Motor neuron (in vitro differentiated cells): ENCODE measurements at regions not wholly inside any gene's neighbourhood (a gene's known extent, or its start where the extent isn't known, plus 50 kb on each side); places are given as distances from the start of the nearest gene placed in this dataset.
A peak's percentile ranks its signal among the peaks of the same experiment; 100 is the strongest.
"Not testable (repeated sequence)": the region's sequence is repeated elsewhere in the genome, so short reads cannot be mapped to it uniquely, and the experiment has no call there.

ENCODE experiments used
- ATAC-seq, 8 experiments: fragments of 200-7000 bp; cut with Tn5 transposase; replicated peaks in 6 of 8; 2 replicates each; pipeline ENCODE4 v1.8.0; 2021; ENCODE audit warnings: mild to moderate bottlenecking in 8 of 8, moderate library complexity in 8 of 8
- H3K27ac ChIP-seq, 2 donors: fragments of 250-450 bp; sonication (Bioruptor Pico); 2 replicates each; pipeline ENCODE4 v1.9.0; 2021; ENCODE audit warnings: antibody characterized with exemption in 2 of 2, mild to moderate bottlenecking in 2 of 2, moderate library complexity in 1 of 2
- H3K4me1 ChIP-seq, 2 donors: fragments of 250-450 bp; sonication (Bioruptor Pico); replicated peaks in 1 of 2; 2 replicates each; pipeline ENCODE4 v1.6.1; 2021; ENCODE audit warnings: antibody characterized with exemption in 2 of 2, mild to moderate bottlenecking in 2 of 2, moderate library complexity in 1 of 2
- H3K4me3 ChIP-seq, 5 donors: fragments of 250-450 bp; sonication (Bioruptor Pico); 2 replicates each; pipeline ENCODE4 v1.9.0; 2021; ENCODE audit warnings: antibody characterized with exemption in 5 of 5, mild to moderate bottlenecking in 5 of 5, moderate library complexity in 4 of 5
- WGBS, 10 experiments: fragments of 450-650 bp; shearing (Covaris generic); methylation state at CpG; one replicate each; pipeline ENCODE4 v1.0.0; 2022; 5-methylcytosine and 5-hydroxymethylcytosine counted together
- in situ Hi-C, 9 experiments: fragments of 400-800 bp; cut with MboI; loops; one replicate each; pipeline ENCODE4 v1.15.0; 2021; ENCODE audit warnings: low sequenced_read_pairs in 9 of 9, low pct_unique_long_range_greater_than_20kb in 2 of 9; ENCODE audit not compliant: unreplicated experiment in 9 of 9

DNA sequence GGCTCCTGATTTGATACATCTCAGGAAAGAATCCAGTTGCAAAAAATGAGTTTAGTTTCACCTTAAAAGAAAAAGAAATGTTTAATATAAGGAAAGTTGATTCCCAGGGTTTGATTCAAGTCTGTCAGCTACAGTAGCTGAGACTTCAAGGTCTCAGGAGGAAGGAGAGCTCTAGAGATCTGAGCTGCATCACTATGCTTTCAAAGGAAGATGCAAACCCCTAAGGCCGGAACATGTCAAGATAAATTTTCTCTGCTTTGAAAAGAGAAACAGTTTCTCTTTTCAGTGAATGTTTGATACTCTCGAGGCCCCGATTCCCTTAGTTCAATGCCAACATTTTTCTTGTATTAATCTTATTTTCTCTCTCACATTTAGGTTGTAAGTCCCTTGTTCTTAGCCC, 128.6 kb downstream of the RGPD3 start:
- no peak for ATAC-seq
- in situ Hi-C loops = no loop called here
- Histone ChIP-seq H3K4me1 (peaks cover 0 to 13% of the 10 kb centered on the region in 2 donors), H3K4me3 (no peak overlapping the region), H3K27ac (no peak overlapping the region)
- WGBS, 10 experiments = 7 to 96% (median 65%) methylated on average over 2 to 3 of the region's 3 CpGs; no CpG with 5 or more reads in 1 of the 10 experiments

DNA sequence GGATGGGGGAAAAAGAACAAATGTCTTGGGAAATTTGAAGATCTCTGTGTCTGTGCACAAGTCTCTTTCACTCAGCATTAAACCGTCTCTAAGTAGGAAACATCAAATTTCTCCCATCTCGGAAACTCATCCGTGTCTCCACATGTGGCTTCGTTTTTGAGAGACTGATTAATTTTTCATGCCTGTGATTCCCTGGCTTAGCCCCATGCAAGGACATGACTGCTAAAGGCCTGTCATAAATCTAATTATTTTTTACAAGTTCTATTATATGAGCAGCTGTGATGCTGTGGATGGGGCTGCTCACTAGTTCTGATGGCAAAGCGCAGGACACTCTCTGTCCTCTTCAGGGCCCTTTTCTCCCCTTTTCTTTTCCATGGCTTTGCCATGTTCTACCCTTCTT, 129.1 kb downstream of the RGPD3 start:
- 27 to 100% (median 80%) methylated on average over 1 to 5 of the region's 5 CpGs; no CpG with 5 or more reads in 2 of the 10 experiments for WGBS, 10 experiments
- Histone ChIP-seq H3K27ac (no peak overlapping the region), H3K4me3 (no peak overlapping the region), H3K4me1 (peaks cover 0 to 13% of the 10 kb centered on the region in 2 donors)
- in situ Hi-C loops = no loop called here
- ATAC-seq = peak in 2 of 8 experiments; percentile 23 to 39

GRCh38 chr2:106338043-106338442, 130.2 kb downstream of the RGPD3 start:
- in situ Hi-C loops = no loop called here
- peak in 1 of 8 experiments; percentile 44 for ATAC-seq
- H3K27ac ChIP-seq = no peak overlapping the region
- 49 to 100% (median 98%) methylated on average over 2 to 5 of the region's 5 CpGs; no CpG with 5 or more reads in 5 of the 10 experiments for WGBS, 10 experiments
- peaks cover 0 to 13% of the 10 kb centered on the region in 2 donors for H3K4me1 ChIP-seq
- no peak overlapping the region for H3K4me3 ChIP-seq

- no peak overlapping the region for H3K27ac ChIP-seq
- WGBS, 10 experiments = 14 to 100% (median 78%) methylated on average over 1 to 2 of the region's 2 CpGs
- in situ Hi-C loops = no loop called here
- ATAC-seq = peak in 5 of 8 experiments; percentile 43 to 90 (median 74)
- no peak overlapping the region for H3K4me3 ChIP-seq
- H3K4me1 ChIP-seq = peaks cover 0 to 13% of the 10 kb centered on the region in 2 donors
Observed at GRCh38 chr2:106336737-106337136, 131.5 kb downstream of the RGPD3 start.

- in situ Hi-C loops = no loop called here
- Histone ChIP-seq H3K27ac (no peak overlapping the region), H3K4me3 (no peak overlapping the region), H3K4me1 (peaks cover 0 to 13% of the 10 kb centered on the region in 2 donors)
- ATAC-seq = no peak
- WGBS, 10 experiments = 64 to 100% (median 83%) methylated on average over 1 to 4 of the region's 4 CpGs
Observed at GRCh38 chr2:106336108-106336507, 132.1 kb downstream of the RGPD3 start.

GRCh38 chr2:106334802-106335201, 133.4 kb downstream of the RGPD3 start:
- WGBS, 10 experiments = 13 to 100% (median 78%) methylated on average over 2 to 4 of the region's 4 CpGs
- peak in 2 of 8 experiments; percentile 13 to 45 for ATAC-seq
- Histone ChIP-seq H3K4me3 (no peak overlapping the region), H3K4me1 (peaks cover 0 to 11% of the 10 kb centered on the region in 2 donors), H3K27ac (no peak overlapping the region)
- in situ Hi-C loops = no loop called here

DNA sequence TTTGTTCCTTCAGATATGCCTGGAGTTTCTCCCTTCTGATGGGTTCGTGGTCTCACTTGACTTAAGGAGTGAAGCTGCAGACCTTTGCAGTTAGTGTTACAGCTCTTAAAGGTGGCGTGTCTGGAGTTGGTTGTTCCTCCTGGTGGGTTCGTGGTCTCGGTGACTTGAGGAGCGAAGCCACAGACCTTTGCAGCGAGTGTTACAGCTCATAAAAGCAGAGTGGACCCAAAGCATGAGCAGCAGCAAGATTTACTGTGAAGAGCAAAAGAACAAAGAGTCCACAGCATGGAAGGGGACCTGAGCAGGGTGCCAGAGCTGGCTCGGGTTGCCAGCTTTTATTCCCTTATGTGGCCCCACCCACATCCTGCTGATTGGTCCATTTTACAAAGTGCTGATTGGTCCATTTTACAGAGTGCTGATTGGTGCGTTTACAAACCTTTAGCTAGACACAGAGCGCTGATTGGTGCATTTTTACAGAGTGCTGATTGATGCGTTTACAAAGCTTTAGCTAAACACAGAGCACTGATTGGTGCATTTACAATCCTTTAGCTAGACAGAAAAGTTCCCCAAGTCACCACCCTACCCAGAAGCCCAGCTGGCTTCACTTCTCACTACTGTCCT, 134.8 kb downstream of the RGPD3 start:
- H3K4me1 ChIP-seq, H3K27ac ChIP-seq, in situ Hi-C loops, ATAC-seq, H3K4me3 ChIP-seq: not testable (repeated sequence)
- WGBS, 10 experiments = 60 to 100% (median 87%) methylated on average over 1 to 8 of the region's 10 CpGs; no CpG with 5 or more reads in 1 of the 10 experiments

DNA sequence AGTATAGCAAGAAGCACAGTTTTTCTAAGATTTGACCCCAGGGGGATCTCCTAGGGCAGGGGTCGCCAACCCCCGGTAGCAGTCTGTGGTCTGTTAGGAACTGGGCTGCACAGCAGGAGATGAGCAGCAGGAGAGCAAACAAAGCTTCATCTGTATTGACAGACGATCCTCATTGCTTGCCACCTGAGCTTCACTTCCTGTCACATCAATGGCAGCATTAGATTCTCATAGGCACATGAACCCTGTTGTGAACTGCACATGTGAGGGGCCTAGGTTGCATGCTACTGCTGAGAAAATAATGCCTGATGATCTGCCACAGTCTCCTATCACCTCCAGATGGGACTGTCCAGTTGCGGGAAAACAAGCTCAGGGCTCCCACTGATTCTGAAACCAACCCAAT, 136.2 kb downstream of the RGPD3 start:
- Histone ChIP-seq H3K4me1 (no peaks in the 10 kb centered on the region), H3K4me3 (no peak overlapping the region), H3K27ac (no peak overlapping the region)
- 57 to 100% (median 73%) methylated on average over 1 to 4 of the region's 4 CpGs; no CpG with 5 or more reads in 4 of the 10 experiments for WGBS, 10 experiments
- in situ Hi-C loops = no loop called here
- ATAC-seq = no peak

DNA sequence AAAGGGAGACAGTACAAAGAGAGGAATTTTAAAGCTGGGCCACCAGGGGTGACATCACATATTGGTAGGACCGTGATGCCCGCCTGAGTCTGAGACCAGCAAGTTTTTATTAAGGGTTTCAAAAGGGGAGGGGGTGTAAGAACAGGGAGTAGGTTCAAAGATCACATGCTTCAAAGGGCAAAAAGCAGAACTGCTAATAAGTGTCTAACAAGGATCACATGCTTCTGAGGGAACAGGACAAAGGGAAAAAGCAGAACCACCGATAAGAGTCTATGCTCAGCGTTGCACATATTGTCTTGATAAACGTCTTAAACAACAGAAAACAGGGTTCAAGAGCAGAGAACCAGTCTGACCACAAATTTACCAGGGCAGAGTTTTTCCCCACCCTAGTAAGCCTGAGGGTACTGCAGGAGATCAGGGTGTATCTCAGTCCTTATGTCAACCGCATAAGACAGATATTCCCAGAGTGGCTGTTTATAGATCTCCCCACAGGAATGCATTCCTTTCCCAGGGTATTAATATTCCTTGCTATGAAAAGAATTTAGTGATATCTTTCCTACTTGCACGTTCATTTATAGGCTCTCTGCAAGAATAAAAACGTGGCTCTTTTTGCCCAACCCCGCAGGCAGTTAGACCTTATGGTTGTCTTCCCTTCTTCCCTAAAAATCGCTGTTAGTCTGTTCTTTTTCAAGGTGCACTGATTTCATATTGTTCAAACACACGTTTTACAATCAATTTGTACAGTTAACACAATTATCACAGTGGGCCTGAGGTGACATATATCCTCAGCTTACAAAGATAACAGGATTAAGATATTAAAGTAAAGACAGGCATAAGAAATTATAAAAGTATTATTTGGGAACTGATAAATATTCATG, 136.5 kb upstream of the UXS1 start:
- 13 to 91% (median 71%) methylated on average over 2 to 11 of the region's 11 CpGs for WGBS, 10 experiments
- H3K27ac ChIP-seq, in situ Hi-C loops, ATAC-seq, H3K4me3 ChIP-seq, H3K4me1 ChIP-seq: not testable (repeated sequence)

- Histone ChIP-seq H3K27ac (no peak overlapping the region), H3K4me1 (no peaks in the 10 kb centered on the region), H3K4me3 (no peak overlapping the region)
- WGBS, 10 experiments = 73 to 92% (median 83%) methylated on average over 1 to 10 of the region's 10 CpGs
- in situ Hi-C loops = no loop called here
- no peak for ATAC-seq
Observed at GRCh38 chr2:106323337-106324013, 129.4 kb upstream of the UXS1 start.

DNA sequence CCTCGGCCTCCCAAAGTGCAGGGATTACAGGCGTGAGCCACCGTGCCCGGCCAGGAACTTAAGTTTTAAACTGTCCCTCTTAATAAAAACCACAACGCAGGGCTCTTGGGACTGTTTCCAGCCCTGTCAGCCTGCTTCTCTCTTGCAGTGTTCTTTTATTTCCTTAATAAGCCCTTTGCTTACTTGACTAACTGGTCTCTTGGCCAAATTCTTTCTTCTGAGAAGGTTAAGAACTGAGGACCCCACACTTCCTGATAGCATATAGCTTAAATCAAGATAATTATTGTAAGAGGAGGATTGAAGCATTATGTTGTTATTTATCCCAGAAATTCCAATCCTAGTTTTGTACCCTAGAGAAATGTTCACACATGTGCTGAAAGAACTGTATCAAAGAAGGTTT, 128.2 kb upstream of the UXS1 start:
- Histone ChIP-seq H3K4me1 (no peaks in the 10 kb centered on the region), H3K4me3 (no peak overlapping the region), H3K27ac (no peak overlapping the region)
- no peak for ATAC-seq
- in situ Hi-C loops = no loop called here
- WGBS, 10 experiments = 14 to 100% (median 93%) methylated on average over 1 to 4 of the region's 5 CpGs; no CpG with 5 or more reads in 6 of the 10 experiments

DNA sequence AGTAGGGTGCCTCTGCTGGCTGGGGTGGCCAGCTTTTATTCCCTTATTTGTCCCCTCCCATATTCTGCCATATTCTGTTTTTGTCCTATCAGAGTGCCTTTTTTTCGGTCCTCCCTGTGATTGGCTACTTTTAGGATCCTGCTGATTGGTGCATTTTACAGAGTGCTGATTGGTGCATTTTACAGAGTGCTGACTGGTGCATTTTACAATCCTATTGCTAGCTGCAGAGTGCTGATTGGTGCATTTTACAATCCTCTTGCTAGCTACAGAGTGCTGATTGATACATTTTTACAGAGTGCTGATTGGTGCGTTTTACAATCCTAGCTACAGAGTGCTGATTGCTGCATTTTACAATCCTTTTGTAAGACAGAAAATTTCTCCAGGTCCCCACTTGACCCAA, 126.3 kb upstream of the UXS1 start:
- ATAC-seq, H3K4me3 ChIP-seq, H3K27ac ChIP-seq, H3K4me1 ChIP-seq, in situ Hi-C loops: not testable (repeated sequence)
- WGBS, 10 experiments = 50 to 100% (median 75%) methylated on average over 1 to 2 of the region's 2 CpGs; no CpG with 5 or more reads in 4 of the 10 experiments

GRCh38 chr2:106316915-106317314, 122.8 kb upstream of the UXS1 start:
- WGBS, 10 experiments = 0 to 100% (median 100%) methylated on average over 1 to 2 of the region's 2 CpGs; no CpG with 5 or more reads in 2 of the 10 experiments
- Histone ChIP-seq H3K4me3 (no peak overlapping the region), H3K27ac (no peak overlapping the region), H3K4me1 (no peaks in the 10 kb centered on the region)
- ATAC-seq = no peak
- in situ Hi-C loops = no loop called here
